Activated T-cell treated with anti-CD3 and anti-CD28 coated beads for 24 hours (primary cell): ENCODE measurements at regions not wholly inside any gene's neighbourhood (a gene's known extent, or its start where the extent isn't known, plus 50 kb on each side); places are given as distances from the start of the nearest gene placed in this dataset.

Experiments used
- DNase-seq: peaks from one replicate; pipeline ENCODE4 v3.0.0-alpha.2; 2020; ENCODE audit warnings: low read depth

DNA sequence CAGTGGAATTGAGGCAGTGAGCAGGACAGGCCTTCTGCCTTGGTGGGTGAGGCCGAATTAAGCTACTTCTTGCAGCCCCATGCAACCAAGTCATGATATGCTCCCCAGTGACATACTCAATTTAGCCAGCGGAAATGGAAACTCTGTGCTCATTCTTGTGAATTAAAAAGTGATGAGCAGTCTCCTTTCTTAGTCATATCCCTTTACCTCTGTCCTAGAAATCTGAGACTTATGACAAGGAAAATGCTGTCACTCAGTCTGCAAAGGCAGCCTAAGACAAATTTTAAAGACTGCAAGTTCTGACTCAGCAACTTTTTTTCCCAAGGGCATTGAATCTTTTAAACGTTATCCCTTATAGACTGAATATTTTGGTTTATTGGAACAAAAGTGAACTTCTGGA lies 218.2 kb downstream of the SH3BP4 start:
- DNase-seq, result no peak

DNA sequence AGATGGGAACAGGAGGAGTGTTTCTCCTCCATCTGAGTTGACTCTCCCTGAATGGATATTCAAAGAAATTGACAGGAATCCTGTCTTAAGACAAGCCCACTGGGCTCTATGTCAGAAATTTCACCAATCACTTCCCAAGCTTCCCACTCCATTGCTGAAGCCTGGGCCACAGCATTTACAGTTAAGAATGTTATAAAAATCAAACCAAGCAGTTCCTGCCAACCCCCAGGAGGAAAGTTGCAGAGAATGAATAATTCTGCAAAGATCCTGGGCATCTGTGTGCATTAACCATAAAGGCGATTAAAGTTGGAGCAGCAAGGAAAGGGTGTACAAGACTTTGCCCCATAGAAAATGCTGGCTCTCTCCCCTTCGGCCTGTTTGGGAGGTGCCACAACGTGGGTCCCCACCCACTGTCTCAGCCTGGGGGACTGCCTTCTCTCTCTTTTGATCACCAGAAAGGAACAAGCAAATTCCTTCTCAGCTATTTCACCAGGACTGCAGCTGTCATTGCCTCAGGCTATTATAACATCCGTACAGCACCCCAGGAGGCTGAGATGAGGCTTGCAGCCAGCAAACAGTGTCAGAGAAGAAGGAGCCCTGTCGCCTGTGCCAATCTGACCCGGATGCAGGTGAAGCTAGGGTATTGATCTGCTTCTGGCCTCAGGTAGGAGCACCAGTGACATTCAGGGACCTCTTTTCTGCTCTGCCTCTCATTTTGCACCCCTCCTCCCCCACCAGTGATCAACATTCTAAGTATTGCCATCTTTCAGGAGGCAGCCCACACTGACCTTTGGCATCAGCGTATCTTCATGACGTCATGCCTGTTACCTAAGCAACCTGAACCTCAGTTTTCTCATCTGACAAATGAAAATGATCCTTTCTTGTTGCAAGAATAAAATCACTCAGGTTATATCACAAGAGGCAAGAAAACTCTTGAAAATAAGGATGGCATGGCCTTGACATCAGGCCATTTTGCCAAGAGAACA lies 219.0 kb downstream of the SH3BP4 start:
- no peak for DNase-seq

DNA sequence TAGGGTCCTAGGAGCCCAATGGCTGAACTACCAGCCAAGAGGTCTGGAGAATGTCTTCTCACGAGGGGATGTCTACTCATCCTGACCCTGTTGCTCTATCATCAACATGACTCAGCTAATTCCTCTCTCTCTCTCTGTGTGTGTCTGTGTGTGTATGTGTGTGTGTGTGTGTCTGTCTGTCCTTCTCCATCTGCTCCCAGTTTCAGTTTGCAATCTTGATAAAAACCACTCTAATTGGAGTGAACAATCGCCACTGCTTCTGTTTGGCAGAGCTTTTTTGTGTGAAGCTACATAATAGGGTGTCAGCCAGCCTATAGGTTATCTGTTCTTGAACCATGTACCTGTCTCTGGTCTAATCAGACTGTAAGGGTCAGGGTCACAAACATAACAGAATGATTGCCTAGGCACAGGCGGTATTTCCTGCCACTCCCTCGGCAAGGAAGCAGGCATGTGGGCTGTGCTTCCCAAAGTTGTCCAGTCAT lies 219.8 kb downstream of the SH3BP4 start:
- DNase-seq, result no peak

DNA sequence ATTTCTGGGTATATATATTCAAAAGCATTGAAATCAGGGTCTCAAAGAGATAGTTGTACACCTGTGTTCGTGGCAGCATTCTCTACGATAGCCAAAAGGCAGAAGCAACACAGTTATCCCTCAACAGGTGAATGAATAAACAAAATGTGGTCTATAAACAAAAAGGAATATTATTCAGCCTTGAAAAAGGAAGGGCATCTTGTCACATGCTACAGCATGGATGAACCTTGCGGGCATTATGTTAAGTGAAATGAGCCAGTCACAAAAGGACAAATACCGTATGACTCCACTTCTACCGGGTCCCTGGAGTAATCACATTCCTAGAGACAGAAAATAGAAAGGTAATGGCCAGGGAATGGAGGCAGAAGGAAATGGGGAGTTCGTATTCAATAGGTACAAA lies 228.8 kb downstream of the SH3BP4 start:
- DNase-seq, result no peak

DNA sequence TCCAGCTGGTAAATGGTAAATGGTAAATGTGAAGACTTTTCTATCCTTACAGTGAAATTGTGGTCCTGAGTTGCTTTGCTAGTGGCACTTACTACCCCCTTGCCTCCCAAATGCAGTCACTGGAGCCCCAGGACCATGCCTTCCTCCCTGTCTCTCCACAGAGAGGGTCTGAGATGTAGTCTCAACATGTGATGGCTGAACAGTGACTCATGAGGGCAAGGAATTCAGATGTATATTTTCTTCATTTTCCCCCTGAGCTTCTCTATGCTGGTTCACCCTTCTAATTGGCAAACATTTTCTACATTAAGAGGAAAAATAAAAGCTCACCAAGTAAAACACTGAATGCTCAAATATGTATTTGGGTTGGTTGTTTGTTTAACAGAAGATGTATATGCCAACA lies 232.0 kb downstream of the SH3BP4 start:
- no peak for DNase-seq

DNA sequence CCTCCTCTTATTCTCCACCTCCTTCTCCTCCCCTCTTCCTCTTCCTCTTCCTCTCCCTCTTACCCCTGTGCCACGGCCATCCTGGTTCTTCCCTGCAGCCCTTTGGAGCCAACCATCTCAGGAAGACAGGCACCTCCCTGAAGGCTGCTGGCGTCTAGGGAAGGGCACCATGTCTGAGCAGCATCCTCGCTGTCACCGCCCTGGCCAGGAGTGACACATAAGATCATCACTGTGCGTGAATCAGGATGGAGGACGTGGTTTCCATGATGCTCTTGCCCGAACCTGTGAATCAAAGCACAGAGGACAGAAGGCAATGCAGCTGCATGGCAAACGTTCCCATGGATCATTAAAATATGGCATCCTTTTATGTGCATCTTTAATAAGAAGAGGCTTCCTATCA lies 236.0 kb downstream of the SH3BP4 start:
- DNase-seq, result no peak

DNA sequence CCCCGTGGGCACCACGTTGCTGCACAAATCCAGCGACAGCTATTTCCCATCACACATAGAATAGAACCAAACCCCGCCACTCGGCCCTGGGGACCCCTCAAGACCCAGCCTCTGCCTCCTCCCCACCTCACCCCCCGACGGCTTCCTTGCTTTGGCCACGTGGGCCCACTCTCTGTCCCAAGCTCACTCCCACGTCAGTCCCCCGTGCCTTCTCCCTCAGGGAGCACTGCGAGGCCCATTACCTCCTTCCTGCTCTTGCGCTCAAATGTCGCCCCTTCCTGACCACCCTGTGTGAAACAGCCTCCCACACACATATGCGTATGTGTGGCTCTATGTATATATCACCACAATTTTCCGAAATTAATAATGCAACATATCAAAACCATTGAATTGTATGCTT lies 239.7 kb downstream of the SH3BP4 start:
- no peak for DNase-seq

DNA sequence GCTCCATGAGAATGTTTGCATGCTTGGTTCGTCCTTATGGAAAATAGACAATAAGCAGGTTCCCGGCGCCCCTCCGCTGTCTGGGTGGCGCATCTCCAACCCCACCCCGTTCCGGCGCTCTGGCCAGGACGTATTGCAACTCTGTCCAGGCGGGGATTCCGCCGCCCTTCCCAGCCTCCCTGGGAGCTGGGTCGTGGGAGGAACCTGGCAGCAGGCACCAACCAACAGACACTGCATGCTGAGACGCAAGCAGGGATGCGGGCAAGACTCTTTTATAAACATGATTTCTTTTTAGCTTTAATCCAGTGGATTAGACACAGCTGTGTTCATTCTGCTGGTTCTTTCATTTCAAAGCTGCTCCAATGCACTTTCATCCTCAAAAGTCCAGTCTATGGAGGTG lies 240.2 kb downstream of the SH3BP4 start:
- no peak for DNase-seq

DNA sequence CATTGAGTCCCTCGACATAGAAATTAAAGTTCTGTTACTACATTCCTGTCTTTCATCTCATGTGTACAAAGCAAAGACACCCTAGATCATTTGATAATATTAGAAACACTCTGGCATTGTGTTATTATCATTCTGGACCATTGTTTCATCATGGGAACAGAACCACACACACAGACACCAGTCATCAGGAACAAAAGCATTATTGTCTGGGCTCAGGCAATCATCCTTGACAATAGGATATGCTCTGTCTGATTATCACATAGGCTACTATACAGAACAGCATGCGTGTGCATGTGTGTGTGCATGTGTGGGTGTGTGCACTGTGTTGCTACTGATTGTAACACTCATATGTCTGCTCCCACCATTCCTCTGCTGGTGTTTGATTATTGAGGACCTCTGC lies 242.5 kb downstream of the SH3BP4 start:
- no peak for DNase-seq

DNA sequence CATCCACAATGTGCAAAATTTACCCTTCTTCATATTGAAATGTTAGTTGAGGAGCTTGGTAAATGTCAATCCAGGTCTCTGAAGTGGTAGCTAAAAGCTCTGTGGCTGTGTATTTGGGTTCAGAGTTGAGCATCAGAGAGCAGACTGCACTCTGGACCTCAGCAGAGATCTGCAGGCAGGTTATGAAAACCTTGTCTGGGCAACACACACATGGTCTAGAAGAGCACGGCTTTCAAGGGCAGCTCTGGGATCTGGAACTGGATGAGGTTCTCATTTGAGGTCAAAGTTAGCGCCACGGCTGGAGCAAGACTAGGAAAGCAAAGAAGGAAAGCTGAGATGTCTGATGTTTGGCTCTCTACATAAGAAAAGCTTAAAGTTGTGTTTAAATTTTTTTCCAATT lies 243.0 kb downstream of the SH3BP4 start:
- no peak for DNase-seq

DNA sequence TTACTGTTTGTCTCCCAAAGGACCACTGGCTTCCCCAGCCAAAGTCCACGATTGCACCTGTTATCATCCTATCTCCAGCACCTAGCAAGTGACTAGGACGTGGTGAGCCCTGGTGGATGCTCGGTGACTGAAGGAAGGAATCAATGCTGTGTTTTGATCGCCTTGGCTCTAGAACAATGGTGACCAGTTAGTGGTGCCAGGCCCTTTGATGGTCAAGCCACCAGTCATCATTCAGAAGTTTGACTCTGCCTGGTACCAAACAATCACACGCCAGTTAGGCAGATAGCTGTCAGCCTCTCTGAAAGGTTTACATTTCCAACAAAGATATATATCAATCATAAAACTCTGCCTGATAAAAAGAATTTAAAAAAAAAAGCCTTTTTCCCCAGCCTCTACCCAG lies 244.1 kb downstream of the SH3BP4 start:
- no peak for DNase-seq

DNA sequence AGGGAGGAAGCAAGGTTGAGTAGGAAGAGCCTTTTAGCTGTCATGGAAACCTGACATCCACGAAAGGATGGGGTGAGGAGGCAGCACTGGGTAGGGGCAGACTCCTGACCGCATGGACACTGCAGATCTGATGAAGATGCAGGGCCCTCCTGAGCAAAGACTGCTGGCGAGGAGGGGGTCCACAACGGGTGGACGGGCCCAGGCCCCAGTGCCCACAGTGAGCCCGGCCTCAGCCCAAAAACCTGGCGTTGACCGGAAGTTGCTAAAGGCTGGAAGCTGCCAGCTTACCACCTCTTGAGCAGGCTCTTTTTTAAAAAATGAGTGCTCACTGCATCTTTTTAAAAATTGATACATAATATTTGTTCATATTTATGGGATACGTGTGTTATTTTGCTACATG lies 247.3 kb downstream of the SH3BP4 start:
- DNase-seq, result no peak

DNA sequence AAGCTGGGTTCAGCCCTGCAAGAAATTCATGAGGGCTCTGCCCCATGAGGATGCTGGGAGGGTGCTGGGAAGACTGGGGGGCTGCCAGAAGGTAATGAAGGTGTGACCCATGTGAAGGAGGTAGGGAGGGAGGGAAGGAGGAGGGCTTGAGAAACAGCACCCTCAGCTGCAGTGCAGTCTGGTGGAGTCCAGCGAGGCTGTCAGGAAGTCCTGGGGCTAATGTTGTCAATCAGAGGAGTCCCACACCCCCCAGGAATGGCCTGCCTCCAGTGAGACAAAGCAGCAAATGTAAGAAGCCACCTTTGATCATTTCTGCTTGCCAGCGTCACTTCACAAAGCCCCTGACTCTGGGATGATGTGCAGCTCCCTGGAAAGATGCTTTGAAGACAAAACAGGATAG lies 248.4 kb downstream of the SH3BP4 start:
- DNase-seq, result no peak

DNA sequence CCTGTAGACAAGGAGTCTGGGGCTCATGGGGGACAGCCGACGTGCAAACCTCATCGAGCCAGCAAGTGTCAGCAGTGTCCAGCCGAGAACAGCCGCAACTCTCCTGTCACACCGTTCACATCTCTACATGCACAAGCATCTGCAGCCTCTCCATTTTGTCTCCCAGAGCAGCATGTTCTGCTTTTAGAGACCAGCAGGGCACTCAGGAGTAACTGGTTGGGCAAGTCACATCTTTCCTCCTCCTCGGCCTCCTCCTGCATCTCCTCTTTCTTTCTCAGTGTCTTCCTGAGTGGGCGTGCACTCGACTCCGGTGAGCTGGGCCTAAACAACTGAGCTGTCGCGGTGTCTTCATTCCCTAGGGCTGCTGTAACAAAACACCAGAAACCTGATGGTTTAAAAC lies 249.9 kb downstream of the SH3BP4 start:
- no peak for DNase-seq

DNA sequence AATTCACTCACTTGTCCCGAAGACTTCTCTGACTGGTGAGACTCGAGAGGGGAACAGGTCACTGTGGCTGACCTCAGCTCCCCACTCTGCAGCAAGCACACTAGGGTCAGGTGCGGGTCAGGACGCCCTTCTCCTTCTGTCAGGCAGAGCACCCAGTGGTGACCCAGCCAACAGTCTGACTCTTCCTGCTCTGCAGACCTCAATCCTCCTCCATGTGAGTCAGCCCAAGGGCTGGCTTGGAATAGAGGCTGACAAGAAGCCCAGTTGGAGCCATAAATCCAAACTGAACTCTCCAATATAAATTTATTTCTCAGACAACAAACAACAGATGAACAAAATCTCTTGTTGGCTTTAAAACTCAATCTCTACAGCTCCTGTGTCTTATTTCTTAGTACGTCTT lies 253.1 kb downstream of the SH3BP4 start:
- DNase-seq, result no peak

DNA sequence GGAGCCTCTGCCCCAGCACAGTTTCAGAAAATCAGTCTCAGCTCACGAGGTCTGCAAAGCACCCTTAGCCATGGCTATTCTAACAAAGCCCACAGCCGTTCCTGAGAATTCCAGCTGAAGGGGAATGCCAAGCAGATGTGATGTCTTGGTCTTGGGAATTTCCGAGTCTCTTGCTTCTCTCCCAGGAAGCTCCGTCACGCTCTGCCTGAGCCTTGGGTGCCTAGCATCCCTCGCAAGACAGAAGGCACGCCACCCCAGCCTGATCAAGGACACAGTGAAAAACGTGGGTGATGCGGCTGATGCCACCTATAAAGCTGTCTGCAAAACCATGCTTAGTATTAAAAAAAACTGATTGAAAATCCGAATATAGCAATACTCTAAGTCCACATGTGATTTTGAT lies 254.6 kb downstream of the SH3BP4 start:
- DNase-seq, result no peak

DNA sequence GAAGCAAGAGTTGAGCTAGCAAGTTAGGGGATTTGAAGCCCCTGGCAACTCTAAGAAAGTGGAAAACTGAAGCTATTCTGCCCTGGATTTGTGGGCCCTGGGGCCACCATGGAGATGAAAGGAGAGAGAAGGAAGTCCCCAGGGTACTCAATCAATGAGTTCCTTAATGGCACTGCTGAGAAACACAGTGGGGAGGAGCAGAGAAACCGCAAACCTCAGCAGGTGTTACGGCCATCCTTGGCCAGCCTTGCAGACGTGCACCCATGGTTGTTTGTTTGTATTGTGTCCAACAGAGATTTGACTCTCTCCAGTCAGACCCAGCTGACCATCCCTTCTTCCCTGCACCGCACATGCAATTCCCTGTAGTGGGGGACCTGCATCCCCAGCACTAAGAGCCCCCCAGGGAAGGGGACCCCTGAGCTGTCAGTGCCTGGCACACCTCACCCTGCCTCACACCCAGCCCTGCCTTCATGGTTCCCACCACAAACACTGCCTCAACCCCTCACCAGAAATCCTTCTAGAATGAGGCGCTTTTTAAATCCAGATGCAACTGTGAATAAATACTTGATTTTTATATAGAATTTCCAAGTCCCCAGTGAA lies 255.3 kb downstream of the SH3BP4 start:
- no peak for DNase-seq

DNA sequence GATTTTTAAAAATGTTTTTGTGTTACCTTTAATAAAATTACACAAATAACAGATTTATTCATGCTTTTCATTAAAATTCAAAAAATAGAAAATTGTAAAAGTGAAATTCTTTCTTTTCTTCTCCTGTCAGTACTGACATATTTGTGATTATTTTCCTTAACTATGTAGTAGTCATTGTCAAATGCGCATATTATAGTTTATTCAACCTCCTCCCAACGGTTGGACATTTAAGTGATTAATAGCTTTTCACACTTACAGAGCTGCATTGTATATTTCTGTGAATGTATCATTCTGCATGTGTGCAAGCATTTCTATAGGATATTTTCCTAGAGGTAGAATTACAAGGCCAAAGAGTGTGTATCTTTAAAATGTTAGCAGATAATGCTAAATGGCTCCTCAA lies 259.2 kb downstream of the SH3BP4 start:
- no peak for DNase-seq

DNA sequence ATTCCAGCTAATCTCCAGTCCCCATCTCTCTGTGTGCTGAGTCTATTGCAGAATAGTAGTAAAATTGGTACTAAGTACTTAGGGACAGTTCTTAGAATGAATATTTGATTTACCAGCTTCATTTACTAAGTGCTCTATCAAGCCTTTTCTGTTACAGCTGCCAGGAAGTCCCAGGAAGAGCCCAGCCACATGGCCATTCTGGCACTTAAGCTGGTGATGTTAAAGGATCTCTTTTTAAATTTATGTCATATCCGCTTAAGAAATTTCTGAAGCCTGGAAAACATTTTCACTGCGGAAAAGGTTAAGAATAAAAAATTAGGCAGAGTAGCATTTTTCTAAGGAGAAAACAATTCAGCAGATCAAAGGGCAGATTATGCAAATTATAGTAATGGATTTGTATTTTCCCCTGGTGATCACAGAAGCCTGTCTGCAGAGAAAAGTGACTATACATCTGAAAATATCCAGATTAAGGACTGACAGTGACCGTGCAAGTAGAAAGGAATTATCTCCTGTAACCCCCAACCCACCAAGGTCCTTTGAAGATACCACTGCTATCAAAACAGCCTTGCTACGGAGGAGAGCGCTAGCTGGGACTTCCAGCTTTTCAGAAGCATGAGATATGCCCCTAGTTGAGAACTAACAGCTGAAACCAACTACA lies 260.8 kb downstream of the SH3BP4 start:
- no peak for DNase-seq

DNA sequence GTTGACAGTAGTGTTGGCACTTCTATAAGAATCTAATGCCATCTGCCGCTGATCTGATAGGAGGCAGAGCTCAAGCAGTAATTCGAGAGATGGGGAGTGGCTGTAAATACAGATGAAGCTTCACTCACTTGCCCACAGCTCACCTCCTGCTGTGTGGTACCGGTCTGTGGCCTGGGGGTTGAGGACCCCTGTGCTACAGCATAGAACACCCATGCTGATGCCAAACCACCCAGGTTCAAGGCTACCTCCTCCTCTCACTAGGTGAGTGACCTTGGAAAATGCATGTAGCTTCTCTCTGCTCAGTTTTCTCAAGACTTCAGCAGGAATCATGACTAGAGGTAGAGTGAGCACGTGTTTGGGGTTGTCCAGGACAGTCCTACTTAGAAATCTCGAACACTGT lies 263.4 kb downstream of the SH3BP4 start:
- DNase-seq, result no peak

DNA sequence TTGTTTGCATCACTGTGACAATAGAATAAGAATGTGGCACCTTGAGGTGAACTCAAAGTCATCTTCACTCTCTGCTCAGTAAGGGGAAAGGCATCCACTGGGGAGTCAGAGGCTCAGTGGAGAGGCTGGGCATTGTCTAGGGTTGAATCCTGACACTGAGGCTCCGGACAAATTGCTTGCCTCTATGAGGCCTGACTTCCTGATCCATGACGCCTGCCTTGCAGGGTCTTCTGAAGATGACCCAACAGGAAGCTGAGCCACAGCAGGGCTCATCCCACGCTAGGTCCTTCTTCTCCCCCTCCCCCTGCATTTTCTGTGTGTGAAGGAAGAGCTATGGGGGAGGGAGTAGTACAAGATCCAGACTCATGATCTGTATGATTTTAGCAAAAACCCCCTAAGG lies 265.1 kb downstream of the SH3BP4 start:
- DNase-seq, result no peak

DNA sequence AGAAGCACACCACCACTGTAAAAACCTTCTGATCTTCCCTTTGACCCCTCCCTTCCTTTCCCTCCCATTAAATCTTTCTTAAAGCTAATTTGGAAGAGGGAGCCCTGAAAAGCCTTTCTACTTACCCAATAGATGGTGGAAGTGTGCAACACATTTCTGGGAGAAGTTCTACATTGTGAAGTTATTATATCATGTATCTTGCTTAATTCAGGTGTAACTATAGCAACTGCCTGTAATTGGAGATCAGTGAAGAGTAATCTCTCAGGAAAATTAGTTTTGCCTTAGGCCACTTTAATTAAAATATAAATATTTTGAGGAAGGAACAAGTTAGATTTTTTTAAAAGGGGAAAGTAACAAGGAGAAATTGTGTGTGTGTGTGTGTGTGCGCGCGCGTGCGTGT lies 266.0 kb downstream of the SH3BP4 start:
- DNase-seq, result no peak

DNA sequence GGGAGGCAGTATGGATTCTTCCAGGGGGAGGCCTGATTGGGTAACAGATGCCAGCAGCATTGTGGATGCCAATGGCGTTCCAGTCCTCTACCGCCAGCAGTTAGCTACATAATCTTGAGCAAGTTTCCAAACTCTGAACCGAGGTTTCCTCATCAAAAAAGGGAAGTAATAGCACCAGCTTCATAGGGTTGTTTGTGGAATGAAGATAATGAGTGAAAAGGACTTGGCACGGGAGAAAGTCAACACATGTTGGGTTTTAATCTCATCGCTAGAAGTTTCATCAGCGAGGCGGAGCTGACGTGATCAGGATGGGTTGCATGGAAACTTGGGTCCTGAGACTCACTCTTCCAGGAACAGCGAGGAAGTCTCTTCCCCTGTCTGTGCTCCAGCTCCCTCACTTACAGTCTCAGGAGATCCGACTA lies 266.7 kb downstream of the SH3BP4 start:
- DNase-seq, result no peak
